HG03432 (cell line): ENCODE measurements at regions not wholly inside any gene's neighbourhood (a gene's known extent, or its start where the extent isn't known, plus 50 kb on each side); places are given as distances from the start of the nearest gene placed in this dataset.

ENCODE experiments used
- ATAC-seq: cut with Tn5 transposase; IDR thresholded peaks from one replicate; pipeline ENCODE4 v1.9.1; 2021; ENCODE audit warnings: mild to moderate bottlenecking, moderate library complexity; ENCODE audit not compliant: unreplicated experiment

- no peak for ATAC-seq
Observed at GRCh38 chr6:163720460-163721235, 306.1 kb downstream of the QKI start.

DNA sequence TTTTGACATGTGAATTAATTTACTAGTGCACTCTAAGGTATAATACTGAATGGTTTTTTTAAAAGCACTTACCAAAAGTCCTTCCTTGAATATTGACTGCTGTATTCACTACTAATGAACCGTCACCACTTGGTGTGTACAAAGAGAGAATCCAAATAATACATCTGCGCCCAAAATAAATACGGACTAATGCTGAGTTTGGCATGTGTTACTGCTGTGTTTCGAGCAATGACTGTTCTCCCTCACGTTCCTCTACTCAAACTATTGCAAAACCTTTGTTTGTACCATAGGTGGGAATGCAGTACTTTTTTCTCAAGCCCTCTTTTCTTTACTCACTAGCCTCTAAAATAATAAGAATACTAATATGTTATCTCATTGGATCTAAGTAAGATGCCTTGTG lies 305.5 kb downstream of the QKI start:
- ATAC-seq, result no peak

GRCh38 chr6:163719028-163719742 lies 304.7 kb downstream of the QKI start:
- no peak for ATAC-seq

DNA sequence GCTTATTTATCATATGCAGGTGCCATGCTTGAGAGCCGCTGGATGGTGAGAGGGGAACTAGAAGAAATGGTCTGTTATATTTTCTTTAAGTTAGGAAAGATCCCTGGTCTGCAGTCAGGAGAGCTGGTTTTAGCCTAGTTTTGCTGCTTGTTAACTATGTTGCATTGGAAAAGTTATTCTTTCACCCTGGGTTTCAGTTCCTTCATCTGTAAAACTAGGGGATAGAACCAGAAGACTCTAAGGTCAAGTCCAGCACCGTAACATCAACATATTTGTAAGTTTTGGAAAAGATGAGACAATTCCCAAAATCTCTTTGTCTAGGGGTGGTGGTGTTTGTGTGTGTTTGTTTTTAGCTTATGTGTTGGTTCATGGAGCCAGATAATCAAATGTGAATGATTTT lies 304.0 kb downstream of the QKI start:
- ATAC-seq, result no peak

DNA sequence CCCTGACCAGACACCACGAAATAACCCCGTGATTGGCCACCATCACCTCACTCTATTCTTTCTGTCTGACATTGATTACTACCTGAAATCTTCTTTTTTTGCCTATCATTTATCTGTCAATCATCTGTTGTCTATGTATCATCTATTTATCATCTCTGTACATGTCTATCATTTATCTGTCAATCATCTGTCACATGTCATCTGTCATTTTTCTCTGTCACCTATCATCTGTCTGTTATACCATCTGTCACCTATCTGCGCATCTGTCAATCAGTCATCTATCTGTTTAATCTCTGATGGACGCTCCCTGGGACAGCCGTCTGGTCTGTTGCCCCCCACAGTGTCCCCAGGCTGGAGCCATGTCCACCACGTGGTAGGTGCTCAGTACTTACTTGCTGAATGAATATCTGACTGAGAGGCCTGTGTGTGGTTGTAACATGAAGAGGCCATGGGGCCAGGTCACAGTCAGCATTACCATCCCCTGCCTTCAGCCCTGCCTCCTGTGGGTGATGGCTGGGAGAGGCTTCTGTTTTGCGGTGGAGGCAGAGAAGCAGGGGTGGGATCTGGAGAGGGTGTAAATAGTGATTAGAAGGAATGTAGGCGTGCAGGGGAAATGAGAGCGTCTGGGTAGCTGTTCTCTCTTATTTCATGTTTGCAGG lies 302.7 kb downstream of the QKI start:
- no peak for ATAC-seq

DNA sequence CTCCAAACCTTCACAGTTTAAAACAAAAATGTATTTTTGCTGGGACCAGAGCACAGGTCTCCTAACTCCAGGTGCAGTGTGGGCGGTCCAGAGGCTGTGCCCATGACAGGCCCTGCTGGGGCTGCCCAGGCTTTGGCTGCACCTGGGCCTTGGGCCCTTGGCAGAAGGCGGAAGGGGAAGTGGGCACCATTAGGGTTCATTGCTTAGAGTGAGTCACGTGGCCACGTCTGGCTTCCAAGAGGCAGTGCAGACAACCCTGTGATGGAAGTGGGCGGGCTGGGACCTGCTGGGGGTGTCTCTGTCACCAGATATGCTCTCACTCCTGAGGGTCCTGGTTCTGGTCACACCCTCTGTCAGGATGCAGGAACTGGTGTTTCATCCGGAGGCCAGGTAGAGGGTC lies 302.2 kb downstream of the QKI start:
- no peak for ATAC-seq

- ATAC-seq, result no peak
Observed at GRCh38 chr6:163715846-163716245, 301.3 kb downstream of the QKI start.

GRCh38 chr6:163714179-163714578 lies 299.7 kb downstream of the QKI start:
- ATAC-seq, result no peak

GRCh38 chr6:163712981-163713380 lies 298.5 kb downstream of the QKI start:
- no peak for ATAC-seq

DNA sequence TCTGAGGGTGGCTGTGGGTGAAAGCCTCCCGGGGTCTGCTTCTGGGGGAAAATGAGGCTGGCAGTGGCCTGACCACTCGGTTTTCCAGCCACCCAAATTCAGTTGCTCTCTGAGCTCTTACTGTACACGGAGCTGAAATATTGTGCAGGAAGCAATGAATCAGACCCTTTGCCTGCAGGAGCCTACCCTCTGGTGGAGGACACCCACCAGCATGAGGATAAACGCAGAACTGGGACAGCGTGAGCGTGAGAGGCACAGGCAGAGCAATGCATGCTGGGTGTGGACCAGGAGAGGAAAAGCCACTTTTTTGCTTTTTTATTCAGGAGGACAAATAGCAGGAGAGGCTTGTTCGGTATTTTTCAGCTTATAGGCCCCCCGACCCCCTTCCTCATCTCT lies 298.0 kb downstream of the QKI start:
- no peak for ATAC-seq

DNA sequence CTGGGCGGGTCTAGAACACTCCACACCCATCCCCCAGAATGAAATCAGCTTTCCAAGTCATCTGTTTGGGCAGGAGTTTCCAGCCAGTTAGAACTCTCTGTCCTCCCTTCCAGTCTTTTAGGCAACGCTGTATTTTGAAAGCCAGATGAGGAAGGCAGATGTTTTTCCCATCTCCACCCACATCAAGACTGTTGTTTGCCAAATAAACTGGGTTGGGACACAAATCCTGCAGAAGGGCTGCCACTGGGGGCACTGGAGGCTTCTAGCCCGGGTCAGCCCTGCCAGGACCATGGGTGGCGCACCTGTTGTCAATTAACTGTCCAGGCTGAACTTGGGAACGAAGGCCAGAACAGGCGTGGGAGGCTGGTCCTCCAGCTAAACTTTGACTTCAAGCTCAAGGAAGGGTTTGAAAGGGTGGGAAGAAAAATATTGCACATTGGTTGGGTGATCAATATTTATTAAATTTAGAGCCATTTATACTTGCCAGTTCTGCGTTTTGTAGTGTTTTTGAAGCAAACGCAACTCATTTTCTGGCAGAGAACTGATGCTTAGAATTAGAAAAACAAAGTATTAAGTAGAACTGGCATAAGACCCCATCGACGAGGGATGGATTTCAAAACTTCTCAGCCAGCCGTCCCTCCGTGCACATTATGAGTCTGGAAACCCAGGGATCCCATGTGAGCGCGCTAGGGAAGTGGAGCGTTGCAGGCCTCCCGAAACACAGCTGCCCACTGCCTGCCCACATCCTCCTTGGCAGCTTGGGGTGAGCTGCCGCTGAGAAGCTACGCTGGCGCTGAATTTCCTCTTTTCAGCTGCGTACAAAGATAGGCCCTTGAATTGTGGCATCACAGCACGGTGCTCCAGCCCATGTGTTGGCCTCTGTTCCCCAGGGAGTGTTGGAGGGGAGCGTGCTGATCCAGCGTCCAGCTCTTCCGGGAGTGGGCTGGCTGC lies 297.4 kb downstream of the QKI start:
- ATAC-seq, result peak; percentile 52

- no peak for ATAC-seq
Observed at GRCh38 chr6:163710532-163711470, 296.3 kb downstream of the QKI start.

GRCh38 chr6:163709693-163710092 lies 295.2 kb downstream of the QKI start:
- ATAC-seq, result no peak

DNA sequence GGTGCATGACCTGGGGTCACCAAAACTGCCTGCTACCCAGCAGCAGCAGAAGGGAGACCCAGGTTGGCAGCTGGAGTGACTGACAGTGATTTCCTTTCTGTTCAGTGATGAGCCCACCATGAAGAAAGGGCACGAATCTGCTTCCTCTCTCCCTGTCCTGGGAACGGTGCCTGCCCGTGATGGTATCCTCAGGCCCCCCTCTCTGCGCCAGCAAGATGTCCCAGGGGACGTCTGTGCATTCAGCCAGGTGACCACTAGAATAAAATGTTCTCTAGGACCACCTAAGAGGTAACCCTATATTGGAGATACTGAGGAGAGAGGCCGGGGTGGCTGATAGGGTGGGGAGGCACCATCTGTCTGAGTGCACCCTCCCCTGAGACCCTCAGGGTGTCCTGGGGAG lies 294.7 kb downstream of the QKI start:
- ATAC-seq, result no peak

DNA sequence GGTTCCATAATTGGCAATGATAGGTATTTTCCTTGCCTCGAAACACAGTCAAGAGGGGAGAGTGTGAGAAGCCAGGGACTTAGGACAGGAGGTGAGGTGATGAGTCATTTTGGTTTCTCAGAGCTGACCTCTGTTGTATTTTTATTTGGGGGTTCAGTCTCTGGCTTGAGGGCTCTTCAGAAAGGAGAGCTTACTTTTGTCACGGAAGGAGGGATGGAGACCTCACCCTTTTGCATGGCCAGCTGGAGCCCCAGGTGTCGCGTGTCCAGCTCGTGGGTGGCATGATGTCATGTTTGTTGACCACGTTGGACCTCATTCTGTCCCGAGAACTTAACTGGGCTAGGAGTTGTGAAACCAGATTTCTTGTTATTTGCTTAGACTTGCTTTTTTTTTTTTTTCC lies 293.9 kb downstream of the QKI start:
- ATAC-seq, result peak; percentile 63

DNA sequence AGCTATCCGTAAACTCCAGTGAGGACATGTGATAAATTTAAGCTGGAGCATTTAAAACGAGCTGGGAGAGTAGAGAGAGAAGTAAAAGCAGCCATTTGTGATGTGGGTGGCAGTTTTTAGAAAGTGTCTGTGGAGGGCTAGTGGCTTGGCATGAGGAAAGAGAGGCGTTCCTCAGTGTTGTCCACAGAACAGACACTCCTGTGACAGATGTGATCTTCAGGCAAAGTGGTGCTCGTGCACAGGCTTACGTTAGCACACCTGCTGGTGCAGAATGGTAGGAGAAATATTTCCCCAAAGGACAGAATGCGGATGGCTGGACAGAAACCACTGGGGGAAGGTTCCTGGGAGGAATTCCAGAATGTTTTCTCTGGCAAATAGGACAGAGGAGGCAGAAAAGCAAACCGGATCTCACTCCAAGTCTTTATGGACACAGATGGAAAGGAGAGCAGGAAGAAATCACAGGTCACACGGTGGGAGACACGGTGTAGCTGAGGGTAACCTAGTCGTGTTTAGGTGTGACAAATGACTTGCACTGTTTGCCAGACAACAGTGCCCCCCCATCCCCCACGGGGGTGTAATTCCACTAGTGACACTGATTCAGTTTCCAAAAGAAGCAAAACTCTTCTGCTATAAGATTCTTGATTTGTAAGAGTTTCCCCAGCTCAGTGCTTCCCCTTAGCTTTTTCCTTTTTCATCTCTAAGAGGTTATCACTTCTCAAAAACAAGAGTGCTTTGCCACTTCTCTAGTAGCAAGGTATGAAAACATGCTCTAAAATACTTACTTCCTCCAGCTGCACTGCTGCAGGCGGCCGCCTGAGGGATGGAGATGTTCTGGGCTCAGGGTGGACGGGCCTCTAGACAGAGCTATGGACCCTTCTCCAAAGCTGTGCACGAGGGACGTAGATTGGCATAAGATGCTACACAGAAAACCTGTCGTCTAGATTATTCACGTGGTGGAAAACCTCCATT lies 293.2 kb downstream of the QKI start:
- ATAC-seq, result peak; percentile 48

DNA sequence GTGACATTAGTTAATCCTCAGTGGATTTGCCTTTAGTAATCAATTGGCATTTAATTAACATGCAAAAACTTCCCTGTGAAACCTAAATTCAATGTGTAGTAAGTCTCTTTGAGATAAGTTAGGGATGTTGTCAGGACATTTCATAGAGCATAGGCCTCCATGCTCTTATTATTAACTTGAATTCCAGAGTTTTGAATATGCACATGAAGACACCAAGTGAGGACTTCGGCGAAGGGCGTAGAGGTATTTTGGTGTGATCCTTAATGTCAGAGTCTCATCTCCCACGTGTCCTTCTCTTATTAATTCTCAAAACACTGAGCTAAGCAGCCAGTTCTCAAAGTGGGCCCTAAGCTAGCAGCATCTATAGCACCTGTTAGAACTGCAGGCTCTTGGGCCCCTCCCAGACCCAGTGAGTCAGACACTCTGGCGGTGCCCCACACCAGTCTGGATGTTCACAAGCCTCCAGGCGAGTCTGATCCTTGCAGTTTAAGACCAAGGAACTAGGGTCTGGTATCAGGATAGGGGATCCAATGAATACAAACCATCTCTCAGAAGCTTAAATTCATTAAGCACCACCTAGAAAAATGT lies 292.1 kb downstream of the QKI start:
- no peak for ATAC-seq

GRCh38 chr6:163705923-163706322 lies 291.4 kb downstream of the QKI start:
- peak; percentile 53 for ATAC-seq
